ENCODE measurements at regions not wholly inside any gene's neighbourhood (a gene's known extent, or its start where the extent isn't known, plus 50 kb on each side); places are given as distances from the start of the nearest gene placed in this dataset.

- DNase-seq (ENCODE audit: low read depth): no peak
- H3K4me3 ChIP-seq (ENCODE audit: low read depth, low read length): no peak overlapping the region
- TF ChIP-seq CTCF (conservative IDR thresholded peaks at IDR 0.05; ENCODE audit: low read depth, low read length): no peak
Measured at GRCh38 chr14:26339381-26339780, 258.5 kb downstream of the NOVA1 start.

- DNase-seq (ENCODE audit: low read depth): no peak
- TF ChIP-seq CTCF (conservative IDR thresholded peaks at IDR 0.05; ENCODE audit: low read depth, low read length): no peak
Measured at GRCh38 chr14:26338231-26338630, 259.6 kb downstream of the NOVA1 start.

GRCh38 chr14:26334288-26334687, 263.5 kb downstream of the NOVA1 start:
- H3K4me3 ChIP-seq (ENCODE audit: low read depth, low read length): no peak overlapping the region
- TF ChIP-seq CTCF (conservative IDR thresholded peaks at IDR 0.05; ENCODE audit: low read depth, low read length): no peak
- no peak for DNase-seq (ENCODE audit: low read depth)

More at GRCh38 chr14:26338231-26338630, 259.6 kb downstream of the NOVA1 start:
- H3K4me3 ChIP-seq (ENCODE audit: low read depth, low read length): no peak overlapping the region

GRCh38 chr14:26332966-26333365, 264.9 kb downstream of the NOVA1 start:
- TF ChIP-seq CTCF (conservative IDR thresholded peaks at IDR 0.05; ENCODE audit: low read depth, low read length): no peak
- DNase-seq (ENCODE audit: low read depth): no peak
- no peak overlapping the region for H3K4me3 ChIP-seq (ENCODE audit: low read depth, low read length)

GRCh38 chr14:26330982-26331381, 266.9 kb downstream of the NOVA1 start:
- no peak for TF ChIP-seq CTCF (conservative IDR thresholded peaks at IDR 0.05; ENCODE audit: low read depth, low read length)
- no peak overlapping the region for H3K4me3 ChIP-seq (ENCODE audit: low read depth, low read length)
- DNase-seq (ENCODE audit: low read depth): peak; percentile 1

- no peak for TF ChIP-seq CTCF (conservative IDR thresholded peaks at IDR 0.05; ENCODE audit: low read depth, low read length)
- DNase-seq (ENCODE audit: low read depth): no peak
- H3K4me3 ChIP-seq (ENCODE audit: low read depth, low read length): no peak overlapping the region
Measured at GRCh38 chr14:26328791-26329190, 269.0 kb downstream of the NOVA1 start.

GRCh38 chr14:26323869-26324268, 274.0 kb downstream of the NOVA1 start:
- no peak overlapping the region for H3K4me3 ChIP-seq (ENCODE audit: low read depth, low read length)
- TF ChIP-seq CTCF (conservative IDR thresholded peaks at IDR 0.05; ENCODE audit: low read depth, low read length): no peak
- DNase-seq (ENCODE audit: low read depth): no peak

Measured in choroid plexus epithelial cell (primary cell).